ENCODE measurements at regions not wholly inside any gene's neighbourhood (a gene's known extent, or its start where the extent isn't known, plus 50 kb on each side); places are given as distances from the start of the nearest gene placed in this dataset.

DNA sequence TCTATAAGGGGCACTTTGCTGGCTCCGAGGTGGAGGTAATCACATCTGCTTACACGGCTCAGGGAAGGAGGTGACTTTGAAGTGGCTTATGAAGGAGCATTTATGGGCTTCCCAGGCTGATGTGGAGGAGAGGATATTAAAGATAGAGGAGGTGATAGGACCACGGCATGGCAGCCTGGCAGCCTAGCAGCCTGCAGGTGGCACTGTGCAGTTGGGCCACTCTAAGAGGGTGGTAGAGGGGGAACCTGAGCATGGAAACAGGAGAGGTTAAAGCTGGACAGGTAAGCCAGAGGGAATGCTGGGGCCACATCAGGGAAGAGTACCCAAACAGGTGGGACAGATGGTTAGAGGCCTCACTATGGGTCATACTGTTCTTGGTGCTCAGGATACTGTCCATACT lies 375.0 kb downstream of the WDR72 start:
- DNase-seq (no peak), ATAC-seq (no peak)
- Mint-ChIP-seq H3K27me3 (no peaks in the 10 kb centered on the region), H3K36me3 (ENCODE audit: low read depth) (no peaks in the 10 kb centered on the region), H3K4me3 (no peak overlapping the region), H3K27ac (no peak overlapping the region), H3K4me1 (no peaks in the 10 kb centered on the region)
- no peaks in the 10 kb centered on the region for H3K9me3 ChIP-seq (ENCODE audit: control insufficient read depth, low read length, poor library complexity, severe bottlenecking)

- H3K4me1 Mint-ChIP-seq: no peaks in the 10 kb centered on the region
- H3K9me3 ChIP-seq (ENCODE audit: control insufficient read depth, low read length, poor library complexity, severe bottlenecking): no peaks in the 10 kb centered on the region
- H3K27me3 Mint-ChIP-seq: no peaks in the 10 kb centered on the region
- H3K36me3 Mint-ChIP-seq (ENCODE audit: low read depth): no peaks in the 10 kb centered on the region
- DNase-seq: no peak
- no peak overlapping the region for H3K27ac Mint-ChIP-seq
- no peak overlapping the region for H3K4me3 Mint-ChIP-seq
- no peak for ATAC-seq
These were observed 381.2 kb downstream of the WDR72 start for GRCh38 chr15:53378096-53378800.

GRCh38 chr15:53367740-53368139 lies 391.7 kb downstream of the WDR72 start:
- H3K9me3 ChIP-seq (ENCODE audit: control insufficient read depth, low read length, poor library complexity, severe bottlenecking): no peaks in the 10 kb centered on the region
- H3K4me3 Mint-ChIP-seq: no peak overlapping the region
- no peak overlapping the region for H3K27ac Mint-ChIP-seq
- DNase-seq (no peak), ATAC-seq (no peak)
- no peaks in the 10 kb centered on the region for H3K4me1 Mint-ChIP-seq
- no peaks in the 10 kb centered on the region for H3K36me3 Mint-ChIP-seq (ENCODE audit: low read depth)
- H3K27me3 Mint-ChIP-seq: no peaks in the 10 kb centered on the region

- ATAC-seq: no peak
- Mint-ChIP-seq H3K27me3 (no peaks in the 10 kb centered on the region), H3K4me1 (no peaks in the 10 kb centered on the region), H3K4me3 (no peak overlapping the region), H3K36me3 (ENCODE audit: low read depth) (no peaks in the 10 kb centered on the region), H3K27ac (no peak overlapping the region)
- H3K9me3 ChIP-seq (ENCODE audit: control insufficient read depth, low read length, poor library complexity, severe bottlenecking): no peaks in the 10 kb centered on the region
- DNase-seq: no peak
These were observed 398.6 kb downstream of the WDR72 start for GRCh38 chr15:53360881-53361280.

DNA sequence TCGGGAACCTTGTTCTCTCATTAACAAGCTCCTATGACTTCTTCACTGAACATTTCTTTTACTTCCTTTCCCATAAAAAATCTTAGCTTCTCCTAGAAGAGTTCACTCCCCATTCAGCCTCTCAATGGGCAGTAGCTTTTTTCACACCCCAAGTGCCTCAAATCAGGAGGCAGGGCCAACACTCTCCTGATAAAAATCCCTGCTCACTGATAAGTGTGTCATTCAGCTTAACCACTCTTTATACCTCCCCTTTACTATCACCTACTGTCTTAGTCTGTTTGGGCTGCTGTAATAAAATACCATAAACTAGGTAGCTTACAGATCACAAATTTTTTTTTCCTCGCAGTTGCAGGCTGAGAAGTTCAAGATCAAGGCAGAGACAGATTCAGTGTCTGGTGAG lies 400.4 kb downstream of the WDR72 start:
- no peak for DNase-seq
- no peak overlapping the region for H3K27ac Mint-ChIP-seq
- no peak for ATAC-seq
- no peaks in the 10 kb centered on the region for H3K4me1 Mint-ChIP-seq
- no peaks in the 10 kb centered on the region for H3K36me3 Mint-ChIP-seq (ENCODE audit: low read depth)
- no peaks in the 10 kb centered on the region for H3K27me3 Mint-ChIP-seq
- no peak overlapping the region for H3K4me3 Mint-ChIP-seq
- no peaks in the 10 kb centered on the region for H3K9me3 ChIP-seq (ENCODE audit: control insufficient read depth, low read length, poor library complexity, severe bottlenecking)

DNA sequence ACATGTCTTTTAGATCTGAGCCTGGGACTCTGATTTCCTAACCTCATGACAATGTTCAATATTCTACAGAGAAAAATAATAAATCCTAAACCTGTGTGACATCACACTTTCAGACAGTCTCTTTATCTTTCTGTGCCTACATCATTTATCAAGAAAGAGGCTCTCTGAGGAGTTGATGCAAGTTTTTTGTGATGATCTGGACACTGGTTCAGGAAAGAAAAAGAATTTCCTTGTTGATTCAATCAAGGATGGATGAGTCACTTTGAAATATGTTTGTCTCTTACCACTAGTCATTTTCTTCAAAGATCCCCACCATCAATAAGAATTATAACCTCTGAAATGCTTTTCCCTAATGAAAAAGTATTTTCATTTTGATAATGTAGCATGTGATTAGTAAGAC lies 404.6 kb downstream of the WDR72 start:
- no peak for DNase-seq
- Mint-ChIP-seq H3K4me3 (no peak overlapping the region), H3K27ac (no peak overlapping the region), H3K27me3 (no peaks in the 10 kb centered on the region), H3K4me1 (no peaks in the 10 kb centered on the region), H3K36me3 (ENCODE audit: low read depth) (no peaks in the 10 kb centered on the region)
- H3K9me3 ChIP-seq (ENCODE audit: control insufficient read depth, low read length, poor library complexity, severe bottlenecking): no peaks in the 10 kb centered on the region
- no peak for ATAC-seq

- no peaks in the 10 kb centered on the region for H3K9me3 ChIP-seq (ENCODE audit: control insufficient read depth, low read length, poor library complexity, severe bottlenecking)
- H3K4me1 Mint-ChIP-seq: no peaks in the 10 kb centered on the region
- DNase-seq: no peak
- no peaks in the 10 kb centered on the region for H3K36me3 Mint-ChIP-seq (ENCODE audit: low read depth)
- no peak overlapping the region for H3K4me3 Mint-ChIP-seq
- peaks cover 4% of the 10 kb centered on the region for H3K27me3 Mint-ChIP-seq
- H3K27ac Mint-ChIP-seq: no peak overlapping the region
- ATAC-seq: no peak
These were observed 408.1 kb downstream of the WDR72 start for GRCh38 chr15:53351373-53351772.

DNA sequence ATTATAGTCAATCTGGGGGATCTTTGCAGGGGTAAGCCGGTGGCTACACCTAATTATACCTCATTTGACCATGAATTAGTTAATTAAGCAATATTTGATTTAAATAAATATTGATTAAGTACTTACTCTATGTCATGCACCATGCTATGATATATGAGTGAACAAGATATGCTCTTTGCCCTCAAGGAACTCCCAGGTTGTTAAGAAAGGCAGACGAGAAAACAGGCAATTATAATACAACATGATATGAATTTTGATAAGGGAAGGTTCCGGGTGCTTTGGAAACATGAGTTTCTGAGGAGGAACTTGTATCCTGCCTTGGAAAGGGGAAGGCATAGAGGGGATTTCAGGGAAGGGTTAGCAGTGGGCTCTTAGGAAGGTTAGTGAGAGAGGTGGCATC lies 412.9 kb downstream of the WDR72 start:
- Mint-ChIP-seq H3K4me1 (no peaks in the 10 kb centered on the region), H3K36me3 (ENCODE audit: low read depth) (no peaks in the 10 kb centered on the region), H3K4me3 (no peak overlapping the region), H3K27ac (no peak overlapping the region), H3K27me3 (peaks cover 9% of the 10 kb centered on the region)
- ATAC-seq (no peak), DNase-seq (no peak)
- H3K9me3 ChIP-seq (ENCODE audit: control insufficient read depth, low read length, poor library complexity, severe bottlenecking): no peaks in the 10 kb centered on the region

DNA sequence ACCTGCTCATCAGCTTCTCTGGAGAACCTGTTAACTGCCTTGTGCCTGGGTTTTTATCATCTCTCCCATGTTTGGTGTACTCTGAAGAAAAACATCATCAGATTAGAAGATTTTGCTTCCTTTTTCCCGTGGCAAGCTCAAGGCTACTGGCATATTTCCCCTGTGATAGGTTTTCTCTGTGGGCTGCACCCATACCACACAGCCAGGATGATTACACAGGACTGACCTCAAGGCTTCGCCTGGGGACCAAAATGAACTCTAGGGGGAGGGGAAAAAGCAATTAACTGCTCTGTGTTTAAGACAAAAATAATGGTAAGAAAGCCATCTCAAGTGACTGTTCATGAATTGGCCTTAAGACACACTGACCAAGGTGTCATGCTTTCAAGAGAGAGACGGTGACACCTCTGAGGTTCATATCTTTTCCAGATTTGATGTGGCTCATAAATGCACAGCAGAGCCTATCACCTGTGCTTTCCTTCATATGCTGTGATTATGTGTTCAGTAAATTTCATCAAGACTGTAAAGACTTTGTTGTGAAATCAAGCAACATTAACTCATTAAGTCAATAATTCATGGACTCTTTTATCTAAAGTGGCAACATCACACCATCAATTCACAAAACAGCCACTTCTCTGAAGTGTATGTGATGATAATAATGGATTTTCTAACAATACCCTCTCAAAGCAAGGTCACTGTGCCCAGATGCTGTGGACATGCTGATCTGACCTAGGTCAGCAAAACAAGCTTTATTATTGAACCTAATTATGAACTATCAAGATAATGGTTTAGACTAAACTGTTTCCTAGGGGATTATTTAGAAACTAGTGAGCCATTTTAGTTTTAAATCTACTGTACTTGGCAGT lies 427.9 kb downstream of the WDR72 start:
- no peak for ATAC-seq

GRCh38 chr15:53328341-53328740 lies 431.1 kb downstream of the WDR72 start:
- Mint-ChIP-seq H3K4me1 (no peaks in the 10 kb centered on the region), H3K27ac (no peak overlapping the region), H3K27me3 (no peaks in the 10 kb centered on the region), H3K36me3 (ENCODE audit: low read depth) (no peaks in the 10 kb centered on the region), H3K4me3 (no peak overlapping the region)
- DNase-seq: no peak
- no peak for ATAC-seq
- H3K9me3 ChIP-seq (ENCODE audit: control insufficient read depth, low read length, poor library complexity, severe bottlenecking): no peaks in the 10 kb centered on the region

More for the DNA sequence above, 427.9 kb downstream of the WDR72 start:
- H3K36me3 Mint-ChIP-seq (ENCODE audit: low read depth): no peaks in the 10 kb centered on the region
- no peak overlapping the region for H3K4me3 Mint-ChIP-seq
- no peaks in the 10 kb centered on the region for H3K9me3 ChIP-seq (ENCODE audit: control insufficient read depth, low read length, poor library complexity, severe bottlenecking)
- H3K4me1 Mint-ChIP-seq: no peaks in the 10 kb centered on the region
- no peak for DNase-seq
- no peaks in the 10 kb centered on the region for H3K27me3 Mint-ChIP-seq
- H3K27ac Mint-ChIP-seq: no peak overlapping the region

DNA sequence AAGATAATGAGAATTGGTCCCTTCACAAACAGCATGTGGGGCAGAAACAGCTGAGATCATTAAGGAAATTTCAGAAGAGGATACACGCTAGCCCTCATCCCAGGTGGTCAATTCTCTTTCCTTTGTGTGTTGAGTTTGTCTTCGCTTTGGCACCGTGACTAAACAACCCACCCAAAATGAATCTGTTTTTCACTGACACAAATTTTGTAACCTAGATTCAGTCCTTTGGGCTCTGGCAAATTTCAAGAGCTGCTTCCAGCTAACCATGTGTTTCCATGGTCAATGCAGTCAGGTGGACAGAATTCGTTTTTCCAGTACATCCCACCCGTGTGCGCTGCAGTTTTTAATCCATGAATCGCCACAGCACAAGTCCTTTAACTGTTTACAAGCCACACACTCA lies 435.4 kb downstream of the WDR72 start:
- Mint-ChIP-seq H3K36me3 (ENCODE audit: low read depth) (no peaks in the 10 kb centered on the region), H3K27ac (no peak overlapping the region), H3K4me1 (no peaks in the 10 kb centered on the region), H3K4me3 (no peak overlapping the region), H3K27me3 (no peaks in the 10 kb centered on the region)
- H3K9me3 ChIP-seq (ENCODE audit: control insufficient read depth, low read length, poor library complexity, severe bottlenecking): no peaks in the 10 kb centered on the region
- ATAC-seq (no peak), DNase-seq (no peak)

- DNase-seq (no peak), ATAC-seq (no peak)
- Mint-ChIP-seq H3K4me1 (no peaks in the 10 kb centered on the region), H3K27ac (no peak overlapping the region), H3K27me3 (no peaks in the 10 kb centered on the region), H3K36me3 (ENCODE audit: low read depth) (no peaks in the 10 kb centered on the region), H3K4me3 (no peak overlapping the region)
- no peaks in the 10 kb centered on the region for H3K9me3 ChIP-seq (ENCODE audit: control insufficient read depth, low read length, poor library complexity, severe bottlenecking)
These were observed 436.3 kb downstream of the WDR72 start for GRCh38 chr15:53323191-53323590.

DNA sequence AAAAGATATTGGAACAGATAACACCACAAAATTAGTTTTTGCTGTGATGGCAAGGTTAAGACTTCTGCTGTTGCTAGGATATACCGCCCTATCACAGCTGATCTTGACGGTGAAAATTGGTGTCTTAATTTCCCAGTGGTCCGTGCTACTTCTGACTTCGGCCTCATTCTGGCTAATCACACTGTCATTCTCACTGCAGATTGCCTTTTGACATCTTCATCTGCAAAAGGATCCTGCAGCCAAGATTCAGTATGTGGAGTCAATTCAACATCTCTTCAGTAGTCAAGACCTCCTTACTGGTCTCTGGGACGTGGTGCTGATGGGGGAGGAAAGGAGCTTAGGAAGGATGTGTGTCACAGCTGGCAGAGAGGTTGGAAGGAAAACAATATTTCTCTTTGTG lies 438.6 kb downstream of the WDR72 start:
- Mint-ChIP-seq H3K36me3 (ENCODE audit: low read depth) (no peaks in the 10 kb centered on the region), H3K4me3 (no peak overlapping the region), H3K27ac (no peak overlapping the region), H3K27me3 (no peaks in the 10 kb centered on the region), H3K4me1 (no peaks in the 10 kb centered on the region)
- ATAC-seq (no peak), DNase-seq (no peak)
- H3K9me3 ChIP-seq (ENCODE audit: control insufficient read depth, low read length, poor library complexity, severe bottlenecking): no peaks in the 10 kb centered on the region

- H3K36me3 Mint-ChIP-seq (ENCODE audit: low read depth): no peaks in the 10 kb centered on the region
- no peaks in the 10 kb centered on the region for H3K4me1 Mint-ChIP-seq
These were observed 446.8 kb downstream of the WDR72 start for GRCh38 chr15:53312707-53313106.

More at GRCh38 chr15:53312707-53313106, 446.8 kb downstream of the WDR72 start:
- Mint-ChIP-seq H3K4me3 (no peak overlapping the region), H3K27ac (no peak overlapping the region), H3K27me3 (no peaks in the 10 kb centered on the region)
- no peaks in the 10 kb centered on the region for H3K9me3 ChIP-seq (ENCODE audit: control insufficient read depth, low read length, poor library complexity, severe bottlenecking)
- ATAC-seq: no peak
- DNase-seq: no peak

All from T-helper 17 cell (primary cell).